DMS153 treated with DMSO at 0.1 percent for 48 hours (cell line): ENCODE measurements at regions not wholly inside any gene's neighbourhood (a gene's known extent, or its start where the extent isn't known, plus 50 kb on each side); places are given as distances from the start of the nearest gene placed in this dataset.
"Not testable (repeated sequence)": the region's sequence is repeated elsewhere in the genome, so short reads cannot be mapped to it uniquely, and the experiment has no call there.

Experiments used
- DNase-seq: peaks from one replicate; lab custom pipeline; 2025; ENCODE audit not compliant: unreplicated experiment; lab: John Stamatoyannopoulos, UW

GRCh38 chr4:59689149-59689548, 1511.0 kb upstream of the ADGRL3 start:
- no peak for DNase-seq

DNA sequence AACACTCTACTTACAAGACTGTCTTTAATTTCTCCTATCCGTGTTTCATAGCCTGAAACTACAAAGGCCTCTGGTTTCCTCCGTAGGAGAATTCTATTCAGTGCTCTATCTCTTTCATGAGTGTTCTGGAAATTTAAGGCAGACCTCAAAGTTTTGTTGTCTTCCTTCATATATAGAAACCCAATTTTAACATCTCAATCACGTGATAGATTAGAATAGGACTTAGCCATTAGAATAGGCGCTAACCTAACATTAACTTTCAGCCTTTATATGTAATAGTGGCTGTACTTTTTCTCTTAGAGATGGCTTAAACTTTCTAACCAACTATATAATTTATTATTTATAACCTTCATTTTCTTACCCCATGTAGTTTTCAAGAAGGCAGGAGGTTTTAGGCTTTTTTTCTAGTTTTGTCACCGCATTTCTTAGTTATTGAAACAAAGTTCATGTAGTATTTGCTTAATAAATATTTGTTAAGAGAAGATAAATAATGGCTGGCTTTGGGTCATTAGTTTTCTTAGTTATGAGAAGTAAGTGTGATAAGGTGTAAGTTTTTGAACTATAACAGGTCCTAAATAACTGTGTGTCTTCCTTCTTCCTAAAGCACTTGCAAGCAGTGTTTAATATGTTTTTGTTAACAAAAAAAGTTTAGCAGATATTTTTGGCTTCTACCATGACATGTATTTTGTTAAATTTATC, 1504.6 kb upstream of the ADGRL3 start:
- DNase-seq, result no peak

DNA sequence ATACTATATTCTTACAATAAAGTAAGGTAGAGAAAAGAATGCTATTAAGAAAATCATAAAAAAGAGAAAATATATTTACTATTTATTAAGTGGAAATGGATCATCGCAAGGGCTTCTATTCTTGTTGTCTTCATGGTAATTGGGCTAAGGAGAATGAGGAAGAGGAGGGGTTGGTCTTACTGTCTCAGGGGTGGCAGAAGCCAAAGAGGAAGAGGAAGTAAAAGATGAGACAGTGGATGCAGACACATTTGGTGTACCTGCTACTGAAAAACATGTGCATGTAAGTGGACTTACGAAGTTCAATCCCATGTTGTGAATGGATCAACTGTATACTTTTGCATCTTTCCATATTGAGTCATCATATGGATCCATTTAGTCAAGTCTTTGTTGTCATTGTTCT, 1502.1 kb upstream of the ADGRL3 start:
- no peak for DNase-seq

GRCh38 chr4:59700651-59701050, 1499.5 kb upstream of the ADGRL3 start:
- DNase-seq, result no peak

DNA sequence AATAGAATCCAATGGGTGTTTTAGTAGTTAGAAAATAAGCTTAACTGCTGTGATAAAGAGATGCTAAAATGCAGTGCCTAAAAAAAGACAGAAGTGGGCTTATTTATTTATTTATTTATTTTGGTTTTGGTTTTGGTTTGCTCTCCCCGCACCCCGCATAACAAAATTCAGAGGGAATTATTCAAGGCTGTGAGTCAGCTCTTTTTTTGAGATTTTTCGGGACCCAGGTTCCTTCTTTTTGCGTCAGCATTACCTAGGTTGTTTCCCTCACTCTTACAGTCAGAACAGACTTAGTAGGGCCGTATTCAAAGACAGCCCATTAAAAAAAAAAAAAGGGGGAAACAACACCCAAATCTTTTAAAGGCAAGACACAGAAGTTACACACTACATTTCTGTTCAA, 1495.5 kb upstream of the ADGRL3 start:
- DNase-seq, result no peak

- no peak for DNase-seq
Measured at GRCh38 chr4:59712470-59712869, 1487.7 kb upstream of the ADGRL3 start.

DNA sequence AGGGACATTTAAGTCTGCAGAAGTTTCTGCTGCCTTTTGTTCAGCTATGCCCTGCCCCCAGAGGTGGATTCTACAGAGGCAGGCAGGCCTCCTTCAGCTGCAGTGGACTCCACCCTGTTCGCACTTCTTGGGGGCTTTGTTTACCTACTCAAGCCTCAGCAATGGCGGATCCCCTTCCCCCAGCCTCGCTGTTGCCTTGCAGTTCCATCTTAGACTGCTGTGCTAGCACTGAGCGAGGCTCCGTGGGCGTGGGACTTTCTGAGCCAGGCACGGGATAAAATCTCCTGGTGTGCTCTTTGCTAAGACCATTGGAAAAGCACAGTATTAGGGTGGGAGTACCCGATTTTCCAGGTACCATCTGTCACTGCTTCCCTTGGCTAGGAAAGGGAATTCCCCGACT, 1475.8 kb upstream of the ADGRL3 start:
- DNase-seq, result not testable (repeated sequence)

GRCh38 chr4:59727745-59728144, 1472.4 kb upstream of the ADGRL3 start:
- DNase-seq, result no peak

DNA sequence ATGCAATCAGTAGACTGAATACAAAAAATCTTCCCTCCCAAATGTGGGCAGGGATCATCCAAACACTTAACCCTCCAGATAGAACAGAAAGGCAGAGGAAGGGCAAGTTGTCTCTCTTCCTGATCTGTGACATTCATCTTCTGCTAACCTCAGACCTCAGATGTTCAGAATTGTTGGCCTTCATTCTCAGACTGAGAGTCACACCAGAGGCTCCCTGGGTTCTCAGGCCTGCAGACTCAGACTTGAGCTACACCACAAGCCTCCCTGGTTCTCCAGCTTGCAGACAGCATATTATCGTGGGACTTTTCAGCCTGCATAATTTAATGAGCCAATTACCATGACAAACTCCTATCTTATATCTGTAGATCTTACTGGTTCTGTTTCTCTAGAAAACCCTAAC, 1471.6 kb upstream of the ADGRL3 start:
- no peak for DNase-seq

DNA sequence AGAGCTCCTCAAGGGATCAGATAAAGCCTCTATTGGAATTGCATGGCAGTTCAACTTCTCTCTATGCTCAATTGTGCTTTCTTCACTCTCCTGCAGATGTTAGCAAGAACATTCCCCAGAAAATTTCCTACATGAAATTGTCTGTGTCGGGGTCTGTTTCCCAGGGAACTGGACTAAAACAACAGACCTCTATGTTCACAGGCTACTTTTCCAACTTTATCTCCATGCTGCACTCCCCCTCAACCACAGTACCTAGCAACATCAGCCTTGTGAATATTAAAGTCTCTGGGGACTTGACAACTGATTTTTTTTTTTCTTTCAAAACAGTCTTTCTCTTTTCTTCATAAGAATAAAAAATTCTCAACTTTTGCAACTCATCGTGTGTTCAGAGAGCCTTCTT, 1470.8 kb upstream of the ADGRL3 start:
- no peak for DNase-seq

DNA sequence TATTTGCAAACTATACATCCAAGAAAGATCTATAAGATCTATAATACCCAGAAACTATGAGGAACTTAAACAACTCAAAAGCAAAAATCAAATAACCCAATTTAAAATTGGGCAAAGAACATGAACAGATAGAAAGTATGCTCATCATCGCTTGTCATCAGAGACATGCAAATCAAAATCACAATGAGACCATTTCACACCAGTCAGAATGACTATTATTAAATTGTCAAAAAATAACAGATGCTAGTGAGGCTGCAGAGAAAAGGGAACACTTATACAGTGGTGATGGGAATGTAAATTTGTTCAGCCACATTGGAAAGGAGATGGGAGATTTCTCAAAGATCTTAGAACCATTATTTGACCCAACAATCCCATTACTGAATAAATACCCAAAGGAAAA, 1451.7 kb upstream of the ADGRL3 start:
- no peak for DNase-seq

DNA sequence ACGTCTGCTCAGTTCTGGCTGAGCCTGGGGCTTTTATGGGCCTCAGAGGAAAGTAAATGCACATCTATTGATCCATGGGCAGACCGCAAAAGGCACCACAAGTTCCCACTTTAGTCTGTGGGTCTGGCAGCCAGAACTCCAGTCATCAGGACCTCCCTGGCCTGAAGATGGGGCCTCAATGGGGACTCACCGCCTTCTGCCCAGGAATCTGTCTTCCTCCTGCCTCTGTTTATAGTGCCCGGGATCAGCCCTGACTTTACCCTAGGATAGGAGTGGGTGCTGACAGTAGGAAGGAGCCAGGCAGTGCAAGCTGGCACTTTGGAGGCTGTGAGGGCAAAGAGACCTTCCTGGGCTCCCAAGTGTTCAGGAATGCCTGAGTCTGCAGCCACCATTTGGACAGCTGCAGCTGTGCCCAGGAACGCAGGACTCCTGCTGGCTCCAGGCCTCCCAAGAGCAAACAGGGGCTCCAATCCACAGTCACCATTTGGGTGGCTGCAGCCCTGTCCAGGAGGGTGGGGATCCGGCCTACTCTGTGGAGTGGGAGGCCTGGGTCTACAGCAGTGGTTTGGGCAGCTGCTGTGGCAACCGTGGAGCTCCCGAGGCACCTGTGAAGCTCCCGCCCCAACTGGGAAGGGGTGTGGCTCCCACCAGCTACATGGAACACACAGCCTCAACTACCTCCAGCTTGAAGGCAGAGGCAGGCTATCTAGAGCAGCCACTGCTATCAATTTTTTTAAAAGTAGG, 1440.9 kb upstream of the ADGRL3 start:
- no peak for DNase-seq

GRCh38 chr4:59762344-59762743, 1437.8 kb upstream of the ADGRL3 start:
- no peak for DNase-seq

DNA sequence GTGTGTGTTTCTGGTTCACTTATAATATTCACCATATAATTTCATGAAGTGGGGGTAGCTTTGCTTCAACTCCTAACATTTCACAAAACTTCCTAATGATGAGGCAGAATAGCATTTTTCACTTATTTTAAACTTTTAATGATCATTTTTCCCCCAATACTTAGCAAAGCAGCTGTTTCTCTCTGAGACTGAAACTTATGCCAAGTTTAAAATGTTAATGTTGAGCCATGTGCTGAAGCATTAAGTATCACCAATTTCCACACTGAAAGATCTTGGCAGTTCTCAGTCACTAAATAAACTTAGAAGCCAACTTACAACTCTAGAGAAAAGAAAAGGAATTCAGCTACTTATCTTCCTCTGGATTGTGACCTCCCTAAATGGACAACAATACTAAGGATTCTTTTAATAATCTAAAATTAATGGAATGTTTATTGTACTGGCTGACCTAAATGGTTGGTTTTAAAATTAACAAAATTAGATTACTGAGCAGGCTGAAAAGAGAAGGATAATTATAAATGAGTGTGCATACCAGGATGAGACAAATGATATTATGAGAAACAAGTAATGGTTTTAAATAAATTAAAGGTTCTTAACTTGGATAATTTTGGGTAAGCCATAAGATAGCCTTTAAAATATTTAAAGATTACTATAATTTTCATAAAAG, 1429.4 kb upstream of the ADGRL3 start:
- DNase-seq, result no peak

- no peak for DNase-seq
Measured at GRCh38 chr4:59772641-59773139, 1427.4 kb upstream of the ADGRL3 start.

- DNase-seq, result not testable (repeated sequence)
Measured at GRCh38 chr4:59780271-59780670, 1419.9 kb upstream of the ADGRL3 start.

DNA sequence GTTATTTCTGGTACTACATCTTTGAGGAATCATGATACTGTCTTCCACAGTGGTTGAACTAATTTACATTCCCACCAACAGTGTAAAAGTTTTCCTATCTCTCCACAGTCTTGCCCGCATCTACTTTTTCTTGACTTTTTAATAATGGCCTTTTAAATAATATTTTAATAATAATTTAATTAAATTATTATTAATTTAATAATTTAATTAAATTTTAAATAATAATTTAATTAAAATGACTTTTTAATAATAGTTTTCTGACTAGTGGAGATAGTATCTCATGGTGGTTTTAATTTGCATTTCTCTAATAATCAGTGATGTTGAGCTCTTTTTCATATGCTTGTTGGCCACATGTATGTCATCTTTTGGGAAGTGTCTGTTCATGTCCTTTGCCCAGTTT, 1395.0 kb upstream of the ADGRL3 start:
- no peak for DNase-seq

- DNase-seq, result no peak
Measured at GRCh38 chr4:59814402-59815010, 1385.6 kb upstream of the ADGRL3 start.

- DNase-seq, result no peak
Measured at GRCh38 chr4:59818656-59819055, 1381.5 kb upstream of the ADGRL3 start.

- no peak for DNase-seq
Measured at GRCh38 chr4:59823311-59823710, 1376.8 kb upstream of the ADGRL3 start.

- no peak for DNase-seq
Measured at GRCh38 chr4:59825104-59825503, 1375.0 kb upstream of the ADGRL3 start.

GRCh38 chr4:59831746-59832145, 1368.4 kb upstream of the ADGRL3 start:
- no peak for DNase-seq
